ENCODE measurements at regions not wholly inside any gene's neighbourhood (a gene's known extent, or its start where the extent isn't known, plus 50 kb on each side); places are given as distances from the start of the nearest gene placed in this dataset.

GRCh38 chr7:41122256-41122987 lies 580.5 kb downstream of the INHBA start:
- DNase-seq, result no peak
- TF ChIP-seq, protein P1, sequence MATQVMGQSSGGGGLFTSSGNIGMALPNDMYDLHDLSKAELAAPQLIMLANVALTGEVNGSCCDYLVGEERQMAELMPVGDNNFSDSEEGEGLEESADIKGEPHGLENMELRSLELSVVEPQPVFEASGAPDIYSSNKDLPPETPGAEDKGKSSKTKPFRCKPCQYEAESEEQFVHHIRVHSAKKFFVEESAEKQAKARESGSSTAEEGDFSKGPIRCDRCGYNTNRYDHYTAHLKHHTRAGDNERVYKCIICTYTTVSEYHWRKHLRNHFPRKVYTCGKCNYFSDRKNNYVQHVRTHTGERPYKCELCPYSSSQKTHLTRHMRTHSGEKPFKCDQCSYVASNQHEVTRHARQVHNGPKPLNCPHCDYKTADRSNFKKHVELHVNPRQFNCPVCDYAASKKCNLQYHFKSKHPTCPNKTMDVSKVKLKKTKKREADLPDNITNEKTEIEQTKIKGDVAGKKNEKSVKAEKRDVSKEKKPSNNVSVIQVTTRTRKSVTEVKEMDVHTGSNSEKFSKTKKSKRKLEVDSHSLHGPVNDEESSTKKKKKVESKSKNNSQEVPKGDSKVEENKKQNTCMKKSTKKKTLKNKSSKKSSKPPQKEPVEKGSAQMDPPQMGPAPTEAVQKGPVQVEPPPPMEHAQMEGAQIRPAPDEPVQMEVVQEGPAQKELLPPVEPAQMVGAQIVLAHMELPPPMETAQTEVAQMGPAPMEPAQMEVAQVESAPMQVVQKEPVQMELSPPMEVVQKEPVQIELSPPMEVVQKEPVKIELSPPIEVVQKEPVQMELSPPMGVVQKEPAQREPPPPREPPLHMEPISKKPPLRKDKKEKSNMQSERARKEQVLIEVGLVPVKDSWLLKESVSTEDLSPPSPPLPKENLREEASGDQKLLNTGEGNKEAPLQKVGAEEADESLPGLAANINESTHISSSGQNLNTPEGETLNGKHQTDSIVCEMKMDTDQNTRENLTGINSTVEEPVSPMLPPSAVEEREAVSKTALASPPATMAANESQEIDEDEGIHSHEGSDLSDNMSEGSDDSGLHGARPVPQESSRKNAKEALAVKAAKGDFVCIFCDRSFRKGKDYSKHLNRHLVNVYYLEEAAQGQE (IDR thresholded peaks at IDR 0.05; ENCODE audit: low read depth, low read length), result no peak
- TF ChIP-seq ZBTB33 (IDR thresholded peaks at IDR 0.05; ENCODE audit: borderline replicate concordance, low read depth), result no peak
- TF ChIP-seq FOXJ3 (CRISPR knock-in tag; IDR thresholded peaks at IDR 0.05), result no peak
- TF ChIP-seq, protein P2, sequence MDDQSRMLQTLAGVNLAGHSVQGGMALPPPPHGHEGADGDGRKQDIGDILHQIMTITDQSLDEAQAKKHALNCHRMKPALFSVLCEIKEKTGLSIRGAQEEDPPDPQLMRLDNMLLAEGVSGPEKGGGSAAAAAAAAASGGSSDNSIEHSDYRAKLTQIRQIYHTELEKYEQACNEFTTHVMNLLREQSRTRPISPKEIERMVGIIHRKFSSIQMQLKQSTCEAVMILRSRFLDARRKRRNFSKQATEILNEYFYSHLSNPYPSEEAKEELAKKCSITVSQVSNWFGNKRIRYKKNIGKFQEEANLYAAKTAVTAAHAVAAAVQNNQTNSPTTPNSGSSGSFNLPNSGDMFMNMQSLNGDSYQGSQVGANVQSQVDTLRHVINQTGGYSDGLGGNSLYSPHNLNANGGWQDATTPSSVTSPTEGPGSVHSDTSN (IDR thresholded peaks at IDR 0.05), result no peak
- TF ChIP-seq TEAD4 (IDR thresholded peaks at IDR 0.05; ENCODE audit: borderline replicate concordance, insufficient read depth), result no peak
- no peak for TF ChIP-seq TCF12 (IDR thresholded peaks at IDR 0.05)
- TF ChIP-seq NRF1 (IDR thresholded peaks at IDR 0.05; ENCODE audit: low read depth, low read length), result no peak
- TF ChIP-seq, protein P3, sequence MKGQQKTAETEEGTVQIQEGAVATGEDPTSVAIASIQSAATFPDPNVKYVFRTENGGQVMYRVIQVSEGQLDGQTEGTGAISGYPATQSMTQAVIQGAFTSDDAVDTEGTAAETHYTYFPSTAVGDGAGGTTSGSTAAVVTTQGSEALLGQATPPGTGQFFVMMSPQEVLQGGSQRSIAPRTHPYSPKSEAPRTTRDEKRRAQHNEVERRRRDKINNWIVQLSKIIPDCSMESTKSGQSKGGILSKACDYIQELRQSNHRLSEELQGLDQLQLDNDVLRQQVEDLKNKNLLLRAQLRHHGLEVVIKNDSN (IDR thresholded peaks at IDR 0.05; ENCODE audit: borderline replicate concordance, low read depth), result no peak
- TF ChIP-seq RXRA (IDR thresholded peaks at IDR 0.05; ENCODE audit: borderline replicate concordance, low read depth), result no peak
- no peak for TF ChIP-seq FOSL2 (IDR thresholded peaks at IDR 0.05; ENCODE audit: borderline replicate concordance, low read depth)
- no peak for TF ChIP-seq SMC3 (IDR thresholded peaks at IDR 0.05; ENCODE audit: low read depth, low read length)
- TF ChIP-seq SIN3A (IDR thresholded peaks at IDR 0.05; ENCODE audit: borderline replicate concordance, low read depth, low read length), result no peak
- no peak for TF ChIP-seq JUND (IDR thresholded peaks at IDR 0.05)
- no peak for TF ChIP-seq RCOR1 (IDR thresholded peaks at IDR 0.05; ENCODE audit: low read length)
- no peak for TF ChIP-seq RAD21 (IDR thresholded peaks at IDR 0.05; ENCODE audit: low read length)
- TF ChIP-seq, protein P4, sequence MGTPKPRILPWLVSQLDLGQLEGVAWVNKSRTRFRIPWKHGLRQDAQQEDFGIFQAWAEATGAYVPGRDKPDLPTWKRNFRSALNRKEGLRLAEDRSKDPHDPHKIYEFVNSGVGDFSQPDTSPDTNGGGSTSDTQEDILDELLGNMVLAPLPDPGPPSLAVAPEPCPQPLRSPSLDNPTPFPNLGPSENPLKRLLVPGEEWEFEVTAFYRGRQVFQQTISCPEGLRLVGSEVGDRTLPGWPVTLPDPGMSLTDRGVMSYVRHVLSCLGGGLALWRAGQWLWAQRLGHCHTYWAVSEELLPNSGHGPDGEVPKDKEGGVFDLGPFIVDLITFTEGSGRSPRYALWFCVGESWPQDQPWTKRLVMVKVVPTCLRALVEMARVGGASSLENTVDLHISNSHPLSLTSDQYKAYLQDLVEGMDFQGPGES (IDR thresholded peaks at IDR 0.05; ENCODE audit: low read depth, low read length), result no peak
- Histone ChIP-seq H3K4me1 (ENCODE audit: control insufficient read depth in 1 of 2, insufficient read depth in 2 of 2, low read depth in 1 of 2, low read length in 1 of 2) (no peaks in the 10 kb centered on the region; a peak in 1 of 4 replicates), H2AFZ (ENCODE audit: low read depth) (no peak overlapping the region), H3K27me3 (ENCODE audit: insufficient read depth) (no peaks in the 10 kb centered on the region), H3K9me2 (no peaks in the 10 kb centered on the region), H3K36me3 (replicated peaks in 1 of 2; ENCODE audit: control insufficient read depth in 1 of 2, insufficient read depth in 2 of 2, low read length in 1 of 2) (no peaks in the 10 kb centered on the region), H4K20me1 (ENCODE audit: insufficient read depth) (no peaks in the 10 kb centered on the region), H3K27ac (ENCODE audit: low read depth in 2 of 2, low read length in 1 of 2) (no peak overlapping the region), H3K4me2 (no peak overlapping the region), H3K9me3 (no peaks in the 10 kb centered on the region), H3K9ac (no peak overlapping the region), H3K4me3 (ENCODE audit: low read depth in 2 of 2, low read length in 1 of 2) (no peak overlapping the region), H3F3A (replicated peaks; ENCODE audit: insufficient read depth) (peaks cover 6% of the 10 kb centered on the region), H3K79me2 (ENCODE audit: insufficient read depth) (no peaks in the 10 kb centered on the region)
- 33% methylated on average over 4 of the region's 4 CpGs for WGBS (ENCODE audit: low lambda C conversion rate)
- ChIA-PET POLR2A (no interaction called here), CTCF (interaction anchor here (0.6 kb wide), 1 partner anchor 32 kb away, joined by 3 read pairs; no protein-coding TSS in a partner anchor)

All from SK-N-SH (cell line).